ENCODE measurements at regions not wholly inside any gene's neighbourhood (a gene's known extent, or its start where the extent isn't known, plus 50 kb on each side); places are given as distances from the start of the nearest gene placed in this dataset.

- H2AFZ ChIP-seq = no peak overlapping the region
These were observed 135.4 kb downstream of the TMEM17 start for GRCh38 chr2:62370321-62371250.

GRCh38 chr2:62369541-62370202 is 136.3 kb downstream of the TMEM17 start:
- H3K4me3 ChIP-seq (ENCODE audit: low read depth, low read length) = no peak overlapping the region
- no peak overlapping the region for H3K27ac ChIP-seq
- H3K4me1 ChIP-seq = no peaks in the 10 kb centered on the region
- H3K79me2 ChIP-seq = no peaks in the 10 kb centered on the region
- no peak for TF ChIP-seq CTCF (IDR thresholded peaks at IDR 0.05)
- H3K9ac ChIP-seq = no peak overlapping the region
- no peak overlapping the region for H3K4me2 ChIP-seq (ENCODE audit: low read length)
- H3K9me3 ChIP-seq (ENCODE audit: control insufficient read depth, low read length) = no peaks in the 10 kb centered on the region
- no peak overlapping the region for H2AFZ ChIP-seq
- H3K27me3 ChIP-seq (ENCODE audit: control insufficient read depth, insufficient read depth, low read length) = no peaks in the 10 kb centered on the region
- H3K36me3 ChIP-seq (ENCODE audit: control insufficient read depth, insufficient read depth, low read length) = no peaks in the 10 kb centered on the region

More at GRCh38 chr2:62370321-62371250, 135.4 kb downstream of the TMEM17 start:
- no peak overlapping the region for H3K4me2 ChIP-seq (ENCODE audit: low read length)
- H3K9ac ChIP-seq = no peak overlapping the region
- no peak overlapping the region for H3K4me3 ChIP-seq (ENCODE audit: low read depth, low read length)
- no peaks in the 10 kb centered on the region for H3K27me3 ChIP-seq (ENCODE audit: control insufficient read depth, insufficient read depth, low read length)
- H3K4me1 ChIP-seq = no peaks in the 10 kb centered on the region
- TF ChIP-seq CTCF (IDR thresholded peaks at IDR 0.05) = no peak
- H3K9me3 ChIP-seq (ENCODE audit: control insufficient read depth, low read length) = no peaks in the 10 kb centered on the region
- H3K36me3 ChIP-seq (ENCODE audit: control insufficient read depth, insufficient read depth, low read length) = no peaks in the 10 kb centered on the region
- H3K79me2 ChIP-seq = no peaks in the 10 kb centered on the region
- H3K27ac ChIP-seq = no peak overlapping the region

- no peak for TF ChIP-seq CTCF (IDR thresholded peaks at IDR 0.05)
- Histone ChIP-seq H2AFZ (no peak overlapping the region), H3K36me3 (ENCODE audit: control insufficient read depth, insufficient read depth, low read length) (no peaks in the 10 kb centered on the region), H3K4me1 (no peaks in the 10 kb centered on the region), H3K4me2 (ENCODE audit: low read length) (no peak overlapping the region), H3K27ac (no peak overlapping the region), H3K4me3 (ENCODE audit: low read depth, low read length) (no peak overlapping the region), H3K9me3 (ENCODE audit: control insufficient read depth, low read length) (no peaks in the 10 kb centered on the region), H3K27me3 (ENCODE audit: control insufficient read depth, insufficient read depth, low read length) (no peaks in the 10 kb centered on the region), H3K79me2 (no peaks in the 10 kb centered on the region), H3K9ac (no peak overlapping the region)
These were observed 141.0 kb downstream of the TMEM17 start for GRCh38 chr2:62364791-62365528.

- H3K27me3 ChIP-seq (ENCODE audit: control insufficient read depth, insufficient read depth, low read length) = no peaks in the 10 kb centered on the region
- H3K79me2 ChIP-seq = no peaks in the 10 kb centered on the region
- no peak overlapping the region for H3K27ac ChIP-seq
- H3K9ac ChIP-seq = no peak overlapping the region
- no peak for TF ChIP-seq CTCF (IDR thresholded peaks at IDR 0.05)
- H2AFZ ChIP-seq = no peak overlapping the region
- H3K36me3 ChIP-seq (ENCODE audit: control insufficient read depth, insufficient read depth, low read length) = no peaks in the 10 kb centered on the region
- no peaks in the 10 kb centered on the region for H3K9me3 ChIP-seq (ENCODE audit: control insufficient read depth, low read length)
- no peaks in the 10 kb centered on the region for H3K4me1 ChIP-seq
- no peak overlapping the region for H3K4me2 ChIP-seq (ENCODE audit: low read length)
- H3K4me3 ChIP-seq (ENCODE audit: low read depth, low read length) = no peak overlapping the region
These were observed 142.8 kb downstream of the TMEM17 start for GRCh38 chr2:62363166-62363565.
